GM19025 (cell line): ENCODE measurements at regions not wholly inside any gene's neighbourhood (a gene's known extent, or its start where the extent isn't known, plus 50 kb on each side); places are given as distances from the start of the nearest gene placed in this dataset.

Source experiments
- ATAC-seq: cut with Tn5 transposase; IDR thresholded peaks from one replicate; pipeline ENCODE4 v1.9.1; 2021; ENCODE audit warnings: mild to moderate bottlenecking, low read depth, moderate library complexity; ENCODE audit not compliant: unreplicated experiment

DNA sequence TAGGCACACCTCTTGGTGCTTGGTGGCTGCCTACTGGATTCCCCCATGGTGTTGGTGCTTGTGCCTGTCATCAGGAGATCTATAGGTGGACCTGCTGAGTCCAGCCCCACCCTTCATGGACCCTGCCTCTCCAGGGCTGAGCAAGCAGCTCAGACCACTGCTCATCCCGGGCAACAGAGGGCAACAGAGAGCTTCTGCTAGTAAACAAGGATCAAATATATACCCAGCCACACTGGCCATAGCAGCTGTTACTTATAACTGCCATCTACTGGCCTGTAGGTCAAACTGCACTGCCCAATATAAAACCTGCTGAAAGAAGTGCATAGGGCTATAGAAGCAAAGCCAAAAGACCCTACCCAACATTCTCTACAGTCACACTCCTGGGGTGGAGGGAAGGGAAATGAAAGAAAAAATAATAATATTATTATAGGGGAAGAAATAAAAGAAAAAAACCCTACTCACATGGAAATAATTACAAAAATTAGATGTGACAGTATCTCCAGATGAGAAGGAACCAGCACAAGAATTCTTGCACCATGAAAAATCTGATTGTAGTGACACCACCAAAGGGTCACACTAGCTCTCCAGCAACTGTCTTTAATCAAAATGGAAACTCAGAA lies 54.9 kb upstream of the ZNF800 start:
- peak; percentile 100 for ATAC-seq

DNA sequence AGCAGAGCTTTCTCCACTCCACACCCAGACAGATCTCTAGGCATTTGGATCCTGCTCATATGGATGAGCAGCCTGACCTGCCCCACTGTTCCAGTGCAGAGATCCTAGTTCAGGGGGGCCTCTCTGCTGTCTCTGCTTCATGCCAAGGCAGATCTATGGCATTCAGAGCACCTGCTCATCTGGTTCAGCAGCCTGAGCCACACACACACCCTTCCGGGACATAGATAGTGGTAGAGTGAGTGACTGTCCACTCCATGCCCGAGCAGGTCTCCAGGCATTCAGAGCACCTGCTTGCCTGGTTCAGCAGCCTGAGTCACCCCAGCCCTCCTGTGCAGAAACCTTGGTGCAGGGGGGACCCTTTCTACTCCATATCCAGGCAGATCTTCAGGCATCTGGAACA lies 54.3 kb upstream of the ZNF800 start:
- ATAC-seq = no peak
